Neural cell (in vitro differentiated cells): ENCODE measurements at regions not wholly inside any gene's neighbourhood (a gene's known extent, or its start where the extent isn't known, plus 50 kb on each side); places are given as distances from the start of the nearest gene placed in this dataset.

Experiments
- H2AFZ ChIP-seq: fragments of 200-600, 300-800 bp; sonication (generic), shearing (Covaris generic); 2 replicates; pipeline ENCODE4 v1.6.0; 2014; ENCODE audit warnings: low read depth, mild to moderate bottlenecking, antibody characterized with exemption, low read length, moderate library complexity
- H3F3A ChIP-seq: fragments of 200-600 bp; shearing (Covaris generic); 2 replicates; pipeline ENCODE4 v1.6.1; 2016; ENCODE audit warnings: mild to moderate bottlenecking, moderate library complexity, mixed read lengths, antibody characterized with exemption, low read length; ENCODE audit not compliant: insufficient read depth, poor library complexity, severe bottlenecking
- H3K27ac ChIP-seq: fragments of 200-600, 300-800 bp; sonication (generic), shearing (Covaris generic); 2 replicates; pipeline ENCODE4 v1.5.1; 2014; ENCODE audit warnings: mild to moderate bottlenecking, low read length, moderate library complexity
- H3K27me3 ChIP-seq: fragments of 300-800, 200-600 bp; sonication (generic), shearing (Covaris generic); 2 replicates; pipeline ENCODE4 v1.6.0; 2014; ENCODE audit warnings: mild to moderate bottlenecking, low read depth, low read length, moderate library complexity; ENCODE audit not compliant: insufficient read depth
- H3K36me3 ChIP-seq: fragments of 300-800, 200-600 bp; sonication (generic), shearing (Covaris generic); 2 replicates; pipeline ENCODE4 v1.5.1; 2014; ENCODE audit warnings: mild to moderate bottlenecking, antibody characterized with exemption, low read length, moderate library complexity; ENCODE audit not compliant: insufficient read depth
- H3K4me2 ChIP-seq: fragments of 300-800, 200-600 bp; sonication (generic), shearing (Covaris generic); 2 replicates; pipeline ENCODE4 v1.6.0; 2014; ENCODE audit warnings: mild to moderate bottlenecking, low read length
- H3K4me3 ChIP-seq: fragments of 300-800, 200-600 bp; sonication (generic), shearing (Covaris generic); 2 replicates; pipeline ENCODE4 v1.5.1; 2014; ENCODE audit warnings: mild to moderate bottlenecking, low read length, moderate library complexity
- H3K79me2 ChIP-seq: fragments of 200-600 bp; shearing (Covaris generic); replicated peaks from 2 replicates; pipeline ENCODE4 v1.6.0; 2014; ENCODE audit warnings: mild to moderate bottlenecking, low read length, moderate library complexity; ENCODE audit not compliant: insufficient read depth
- H3K9ac ChIP-seq: fragments of 300-800, 200-600 bp; sonication (generic), shearing (Covaris generic); 2 replicates; pipeline ENCODE4 v1.6.1; 2016; ENCODE audit warnings: mild to moderate bottlenecking, low read length, mixed read lengths
- H3K9me2 ChIP-seq: fragments of 200-600 bp; shearing (Covaris generic); 2 replicates; pipeline ENCODE4 v1.6.1; 2016; ENCODE audit warnings: mild to moderate bottlenecking, low read length, mixed read lengths; ENCODE audit not compliant: insufficient read depth
- H3K9me3 ChIP-seq: fragments of 200-600, 300-800 bp; sonication (generic), shearing (Covaris generic); 2 replicates; pipeline ENCODE4 v1.6.1; 2016; ENCODE audit warnings: mild to moderate bottlenecking, mixed run types, low read length, moderate library complexity, mixed read lengths
- H4K20me1 ChIP-seq: fragments of 200-600 bp; shearing (Covaris generic); 2 replicates; pipeline ENCODE4 v1.6.1; 2016; ENCODE audit warnings: mild to moderate bottlenecking, mixed run types; ENCODE audit not compliant: insufficient read depth
- CTCF ChIP-seq: fragments of 450-650 bp; IDR thresholded peaks from 2 replicates; pipeline ENCODE4 v1.5.1; 2014; ENCODE audit warnings: antibody characterized with exemption, mild to moderate bottlenecking, moderate library complexity; ENCODE audit not compliant: poor library complexity, severe bottlenecking
- EP300 ChIP-seq: fragments of 450-650 bp; conservative IDR thresholded peaks from 2 replicates; pipeline ENCODE4 v1.6.1; 2014; ENCODE audit warnings: antibody characterized with exemption, mild to moderate bottlenecking, moderate library complexity; ENCODE audit not compliant: poor library complexity, severe bottlenecking
- EZH2 ChIP-seq: fragments of 200-600, 300-800 bp; shearing (Covaris generic), sonication (generic); IDR thresholded peaks from 2 replicates; pipeline ENCODE4 v1.6.1; 2014; ENCODE audit warnings: antibody characterized with exemption, low read length, borderline replicate concordance, mild to moderate bottlenecking; ENCODE audit not compliant: insufficient read depth, poor library complexity, severe bottlenecking
- MXI1 ChIP-seq: fragments of 450-650 bp; conservative IDR thresholded peaks from 2 replicates; pipeline ENCODE4 v1.6.1; 2014; ENCODE audit warnings: antibody characterized with exemption, mild to moderate bottlenecking; ENCODE audit not compliant: poor library complexity, severe bottlenecking
- POLR2AphosphoS5 ChIP-seq: IDR thresholded peaks from 2 replicates; pipeline ENCODE4 v1.6.1; 2012
- RAD21 ChIP-seq: fragments of 450-650 bp; conservative IDR thresholded peaks from 2 replicates; pipeline ENCODE4 v1.6.1; 2014; ENCODE audit warnings: antibody characterized with exemption, mild to moderate bottlenecking, moderate library complexity
- REST ChIP-seq: IDR thresholded peaks from 2 replicates; pipeline ENCODE4 v1.6.1; 2012; ENCODE audit warnings: borderline replicate concordance
- SMC3 ChIP-seq: fragments of 450-650 bp; conservative IDR thresholded peaks from 2 replicates; pipeline ENCODE4 v1.6.1; 2014; ENCODE audit warnings: antibody characterized with exemption, mild to moderate bottlenecking, moderate library complexity; ENCODE audit not compliant: poor library complexity
- TAF1 ChIP-seq: IDR thresholded peaks from 2 replicates; pipeline ENCODE4 v1.6.1; 2012; ENCODE audit warnings: low read depth

GRCh38 chr20:6975311-6975710 lies 207.8 kb downstream of the BMP2 start:
- Histone ChIP-seq H4K20me1 (no peaks in the 10 kb centered on the region), H3K27me3 (no peaks in the 10 kb centered on the region), H3K9me2 (no peaks in the 10 kb centered on the region), H3K9ac (no peak overlapping the region), H3K4me2 (no peak overlapping the region), H3K27ac (no peak overlapping the region), H3K79me2 (no peaks in the 10 kb centered on the region), H3K4me3 (no peak overlapping the region), H3F3A (no peaks in the 10 kb centered on the region), H3K9me3 (no peaks in the 10 kb centered on the region), H3K36me3 (no peaks in the 10 kb centered on the region), H2AFZ (no peak overlapping the region)
- TF ChIP-seq EP300 (no peak), POLR2AphosphoS5 (no peak), SMC3 (no peak), MXI1 (no peak), REST (no peak), TAF1 (no peak), RAD21 (no peak), CTCF (no peak), EZH2 (no peak)

GRCh38 chr20:6976106-6976900 lies 208.8 kb downstream of the BMP2 start:
- TF ChIP-seq REST (no peak), TAF1 (no peak), CTCF (no peak), SMC3 (no peak), EZH2 (no peak), EP300 (no peak), MXI1 (no peak), POLR2AphosphoS5 (no peak), RAD21 (no peak)
- Histone ChIP-seq H3K9me3 (no peaks in the 10 kb centered on the region), H3F3A (no peaks in the 10 kb centered on the region), H4K20me1 (no peaks in the 10 kb centered on the region), H3K9me2 (no peaks in the 10 kb centered on the region), H3K4me3 (no peak overlapping the region), H3K36me3 (no peaks in the 10 kb centered on the region), H3K9ac (no peak overlapping the region), H3K4me2 (no peak overlapping the region), H3K27me3 (no peaks in the 10 kb centered on the region), H3K79me2 (no peaks in the 10 kb centered on the region), H2AFZ (no peak overlapping the region), H3K27ac (no peak overlapping the region)
